ENCODE measurements at regions not wholly inside any gene's neighbourhood (a gene's known extent, or its start where the extent isn't known, plus 50 kb on each side); places are given as distances from the start of the nearest gene placed in this dataset.

- H3K9me3 ChIP-seq (ENCODE audit: control insufficient read depth, insufficient read depth, low read length) = no peaks in the 10 kb centered on the region
- no peaks in the 10 kb centered on the region for H3K36me3 ChIP-seq (ENCODE audit: control insufficient read depth, low read length)
- no peak for TF ChIP-seq EZH2phosphoT487 (IDR thresholded peaks at IDR 0.05; ENCODE audit: borderline replicate concordance, low read length)
- no peak for TF ChIP-seq CTCF (IDR thresholded peaks at IDR 0.05; ENCODE audit: low read depth, low read length, poor library complexity, severe bottlenecking)
- no peak overlapping the region for H3K4me2 ChIP-seq (ENCODE audit: low read length)
- H3F3A ChIP-seq (ENCODE audit: control insufficient read depth, insufficient read depth) = no peaks in the 10 kb centered on the region
- H3K79me2 ChIP-seq (ENCODE audit: control insufficient read depth, low read length) = no peaks in the 10 kb centered on the region
- H4K20me1 ChIP-seq (ENCODE audit: control insufficient read depth, insufficient read depth, low read depth, low read length) = no peaks in the 10 kb centered on the region
- no peak overlapping the region for H3K27ac ChIP-seq (ENCODE audit: low read depth, low read length)
- H3K4me1 ChIP-seq (ENCODE audit: control insufficient read depth, low read length) = no peaks in the 10 kb centered on the region
- H3K4me3 ChIP-seq (ENCODE audit: low read length) = no peak overlapping the region
- H3K9me2 ChIP-seq (replicated peaks; ENCODE audit: control insufficient read depth, low read length) = no peaks in the 10 kb centered on the region
- no peaks in the 10 kb centered on the region for H3K27me3 ChIP-seq (ENCODE audit: control insufficient read depth, low read length)
These were observed 826.1 kb downstream of the SEMA5A start for GRCh38 chr5:8719796-8720195.

DNA sequence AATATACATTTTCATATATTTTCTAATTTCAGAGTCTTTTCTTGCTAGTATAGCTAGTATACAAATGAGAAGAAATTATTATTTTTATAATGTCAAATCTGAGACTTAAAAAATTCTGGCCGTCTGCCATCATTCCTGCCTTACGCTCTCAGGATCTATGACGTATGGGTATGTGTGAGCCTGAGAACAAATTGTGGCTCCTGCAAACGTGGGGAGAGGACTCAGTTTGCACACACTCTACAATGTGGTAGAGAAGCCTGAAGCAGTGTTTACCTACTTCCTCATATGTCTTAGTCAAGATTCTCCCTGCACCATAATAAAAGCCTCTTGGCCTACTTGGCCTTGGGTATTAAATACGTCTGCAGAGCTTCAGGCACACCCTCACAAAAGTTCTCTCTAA is 825.4 kb downstream of the SEMA5A start:
- Histone ChIP-seq H3K4me2 (ENCODE audit: low read length) (no peak overlapping the region), H3K9me3 (ENCODE audit: control insufficient read depth, insufficient read depth, low read length) (no peaks in the 10 kb centered on the region), H3K79me2 (ENCODE audit: control insufficient read depth, low read length) (no peaks in the 10 kb centered on the region), H3K36me3 (ENCODE audit: control insufficient read depth, low read length) (no peaks in the 10 kb centered on the region), H3K27ac (ENCODE audit: low read depth, low read length) (no peak overlapping the region), H3K4me3 (ENCODE audit: low read length) (no peak overlapping the region), H3F3A (ENCODE audit: control insufficient read depth, insufficient read depth) (no peaks in the 10 kb centered on the region), H4K20me1 (ENCODE audit: control insufficient read depth, insufficient read depth, low read depth, low read length) (no peaks in the 10 kb centered on the region), H3K27me3 (ENCODE audit: control insufficient read depth, low read length) (no peaks in the 10 kb centered on the region), H3K4me1 (ENCODE audit: control insufficient read depth, low read length) (no peaks in the 10 kb centered on the region), H3K9me2 (replicated peaks; ENCODE audit: control insufficient read depth, low read length) (no peaks in the 10 kb centered on the region)
- TF ChIP-seq CTCF (IDR thresholded peaks at IDR 0.05; ENCODE audit: low read depth, low read length, poor library complexity, severe bottlenecking) (no peak), EZH2phosphoT487 (IDR thresholded peaks at IDR 0.05; ENCODE audit: borderline replicate concordance, low read length) (no peak)

GRCh38 chr5:8721536-8721935 is 824.3 kb downstream of the SEMA5A start:
- Histone ChIP-seq H3F3A (ENCODE audit: control insufficient read depth, insufficient read depth) (no peaks in the 10 kb centered on the region), H3K27me3 (ENCODE audit: control insufficient read depth, low read length) (no peaks in the 10 kb centered on the region)
- TF ChIP-seq EZH2phosphoT487 (IDR thresholded peaks at IDR 0.05; ENCODE audit: borderline replicate concordance, low read length) (no peak), CTCF (IDR thresholded peaks at IDR 0.05; ENCODE audit: low read depth, low read length, poor library complexity, severe bottlenecking) (no peak)

More at GRCh38 chr5:8721536-8721935, 824.3 kb downstream of the SEMA5A start:
- Histone ChIP-seq H3K79me2 (ENCODE audit: control insufficient read depth, low read length) (no peaks in the 10 kb centered on the region), H3K36me3 (ENCODE audit: control insufficient read depth, low read length) (no peaks in the 10 kb centered on the region), H3K27ac (ENCODE audit: low read depth, low read length) (no peak overlapping the region), H3K9me3 (ENCODE audit: control insufficient read depth, insufficient read depth, low read length) (no peaks in the 10 kb centered on the region), H3K4me2 (ENCODE audit: low read length) (no peak overlapping the region), H4K20me1 (ENCODE audit: control insufficient read depth, insufficient read depth, low read depth, low read length) (no peaks in the 10 kb centered on the region), H3K4me3 (ENCODE audit: low read length) (no peak overlapping the region), H3K9me2 (replicated peaks; ENCODE audit: control insufficient read depth, low read length) (no peaks in the 10 kb centered on the region), H3K4me1 (ENCODE audit: control insufficient read depth, low read length) (no peaks in the 10 kb centered on the region)
